ENCODE measurements at regions not wholly inside any gene's neighbourhood (a gene's known extent, or its start where the extent isn't known, plus 50 kb on each side); places are given as distances from the start of the nearest gene placed in this dataset.
"Not testable (repeated sequence)": the region's sequence is repeated elsewhere in the genome, so short reads cannot be mapped to it uniquely, and the experiment has no call there.

DNA sequence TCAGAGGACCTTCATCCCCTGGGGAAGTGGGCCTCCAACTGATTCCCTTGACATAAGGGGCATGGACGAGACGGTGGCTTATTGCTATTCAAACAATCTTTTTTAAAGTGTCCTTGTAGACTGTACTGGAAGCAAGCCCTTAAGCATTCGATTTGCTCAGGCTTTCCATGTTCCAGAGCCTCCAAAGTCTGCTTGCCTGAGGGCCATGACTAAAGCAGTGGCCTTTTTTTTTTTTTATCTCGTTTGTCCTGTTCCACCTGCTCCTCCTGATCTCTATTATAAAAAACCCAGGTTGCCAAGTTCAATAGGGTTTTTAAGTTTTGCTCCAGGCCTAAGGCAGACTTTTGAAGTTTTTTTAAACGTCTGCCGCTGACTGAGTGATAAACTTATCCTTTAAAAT is 103.7 kb upstream of the AADAT start:
- Histone ChIP-seq H3K27ac (no peak overlapping the region), H3K4me3 (no peak overlapping the region)

DNA sequence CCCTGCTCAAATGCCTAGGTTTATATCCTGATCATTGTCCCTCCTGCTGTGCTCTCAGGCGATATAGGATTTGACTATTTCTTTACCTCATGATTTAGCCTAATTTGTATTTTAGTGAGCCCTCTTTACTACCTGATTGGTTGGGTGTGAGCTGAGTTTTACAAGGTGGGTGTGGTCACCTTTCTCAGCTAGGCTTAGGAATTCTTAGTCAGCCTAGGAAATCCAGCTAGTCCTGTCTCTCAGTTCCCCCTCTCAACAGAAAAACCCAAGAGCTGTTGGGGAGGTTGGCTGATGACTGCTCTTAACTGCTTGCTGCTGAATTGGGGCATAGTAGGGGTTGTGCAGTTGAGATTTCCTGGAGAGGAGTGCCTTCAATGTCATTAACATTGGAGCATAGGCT is 100.5 kb upstream of the AADAT start:
- no peak overlapping the region for H3K27ac ChIP-seq
- no peak overlapping the region for H3K4me3 ChIP-seq

DNA sequence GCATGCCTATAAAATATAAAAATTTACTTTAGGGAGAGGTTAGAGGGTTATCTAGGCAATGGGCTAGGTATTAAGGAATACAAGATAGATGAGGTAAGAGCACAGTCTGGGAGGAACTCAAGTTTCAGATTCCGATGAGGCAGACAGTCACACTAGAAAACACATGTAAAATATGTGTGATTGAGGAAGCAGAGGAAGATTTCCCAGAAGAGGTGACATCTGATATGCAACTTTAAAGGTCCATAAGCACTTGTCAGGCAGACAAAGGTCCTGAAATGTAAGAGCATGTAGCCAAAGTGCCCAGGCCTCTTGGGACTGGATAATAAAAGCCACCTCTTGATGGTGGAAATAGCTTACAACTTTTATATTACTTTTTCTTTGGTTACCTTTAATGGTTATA is 81.1 kb upstream of the AADAT start:
- Histone ChIP-seq H3K4me3 (no peak overlapping the region), H3K27ac (no peak overlapping the region)

DNA sequence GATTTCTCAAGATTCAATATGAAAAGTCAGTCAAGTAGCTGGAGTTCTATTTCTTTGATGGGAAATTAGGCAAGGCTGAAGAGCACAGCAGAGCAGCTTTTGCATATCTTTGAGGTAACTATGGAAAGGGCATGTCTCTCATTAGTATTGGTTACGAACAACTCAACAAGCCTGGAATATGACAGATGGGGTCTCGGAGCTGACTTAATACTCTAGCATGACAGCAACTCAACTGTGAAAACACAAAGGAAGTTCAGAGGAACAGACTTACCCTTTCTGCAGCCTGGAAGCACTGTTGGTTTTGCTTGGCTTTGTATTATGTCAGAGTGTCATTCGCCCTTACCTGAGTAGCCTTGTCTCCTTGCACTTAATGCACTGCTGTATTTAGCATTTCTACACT is 79.9 kb upstream of the AADAT start:
- no peak overlapping the region for H3K4me3 ChIP-seq
- no peak overlapping the region for H3K27ac ChIP-seq

DNA sequence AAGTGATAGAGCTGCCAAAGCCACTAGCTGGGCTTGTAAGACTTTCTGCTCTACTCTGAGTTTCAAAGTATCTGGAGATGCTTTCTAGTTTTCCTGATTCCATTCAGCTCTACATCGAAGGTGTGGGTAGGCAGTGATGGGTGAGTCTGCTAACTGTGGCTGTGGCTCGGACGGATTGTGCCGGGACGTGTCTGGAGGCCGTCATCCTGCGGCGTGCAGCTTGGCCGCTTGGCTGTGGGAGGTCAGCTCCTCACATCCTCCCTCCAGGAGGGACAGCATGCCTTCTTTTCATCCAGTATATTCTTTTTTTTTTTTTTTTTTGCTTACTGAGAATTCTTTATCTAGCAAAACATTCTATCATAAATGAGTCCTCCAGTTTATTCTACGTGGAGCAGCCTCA is 77.9 kb upstream of the AADAT start:
- H3K27ac ChIP-seq = no peak overlapping the region
- H3K4me3 ChIP-seq = no peak overlapping the region

DNA sequence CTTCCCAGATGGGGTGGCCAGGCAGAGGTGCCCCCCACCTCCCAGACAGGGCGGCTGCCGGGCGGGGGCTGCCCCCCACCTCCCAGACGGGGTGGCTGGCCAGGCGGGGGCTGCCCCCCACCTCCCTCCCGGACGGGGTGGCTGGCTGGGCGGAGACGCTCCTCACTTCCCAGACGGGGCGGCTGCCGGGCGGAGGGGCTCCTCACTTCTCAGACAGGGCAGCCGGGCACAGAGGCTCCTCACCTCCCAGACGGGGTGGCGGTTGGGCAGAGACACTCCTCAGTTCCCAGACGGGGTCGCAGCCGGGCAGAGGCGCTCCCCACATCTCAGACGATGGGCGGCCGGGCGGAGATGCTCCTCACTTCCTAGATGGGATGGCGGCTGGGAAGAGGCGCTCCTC is 76.4 kb upstream of the AADAT start:
- not testable (repeated sequence) for H3K27ac ChIP-seq, H3K4me3 ChIP-seq

DNA sequence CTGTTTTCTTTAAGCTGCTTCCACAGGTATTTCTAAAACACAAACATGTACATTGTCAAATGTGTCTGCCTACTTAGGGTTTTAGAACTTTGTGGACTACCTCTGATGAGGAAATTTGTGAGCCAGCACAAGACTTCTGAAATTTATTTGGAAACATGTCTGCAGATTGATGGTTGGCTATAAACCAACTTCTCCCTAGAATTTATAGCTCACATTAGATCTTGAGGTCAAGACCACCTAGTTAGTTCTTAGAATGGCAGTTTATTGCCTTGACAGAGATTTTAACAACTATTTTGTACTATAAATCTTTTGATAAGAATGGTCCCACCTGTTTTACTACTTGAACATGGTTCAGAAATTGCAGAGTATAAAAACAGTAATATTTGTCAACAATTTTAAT is 72.7 kb upstream of the AADAT start:
- Histone ChIP-seq H3K4me3 (no peak overlapping the region), H3K27ac (no peak overlapping the region)

DNA sequence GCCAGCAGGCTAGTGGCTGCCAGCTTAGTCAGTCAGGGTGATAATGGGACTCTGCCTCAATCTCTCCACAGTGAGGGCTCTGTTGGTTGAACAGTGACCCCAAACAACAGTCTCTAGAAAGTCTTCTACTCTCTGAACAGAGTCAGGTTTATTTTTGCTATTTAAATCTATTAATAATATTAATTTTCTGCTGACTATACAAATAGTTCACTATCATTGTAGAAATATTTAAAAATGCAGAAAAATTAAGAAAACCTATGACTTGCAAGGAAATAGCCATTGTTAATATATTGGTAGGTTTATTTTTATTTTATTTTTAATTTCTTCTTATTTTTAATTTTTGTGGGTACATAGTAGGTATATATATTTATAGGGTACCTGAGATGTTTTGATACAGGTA is 67.9 kb upstream of the AADAT start:
- Histone ChIP-seq H3K27ac (no peak overlapping the region), H3K4me3 (no peak overlapping the region)

DNA sequence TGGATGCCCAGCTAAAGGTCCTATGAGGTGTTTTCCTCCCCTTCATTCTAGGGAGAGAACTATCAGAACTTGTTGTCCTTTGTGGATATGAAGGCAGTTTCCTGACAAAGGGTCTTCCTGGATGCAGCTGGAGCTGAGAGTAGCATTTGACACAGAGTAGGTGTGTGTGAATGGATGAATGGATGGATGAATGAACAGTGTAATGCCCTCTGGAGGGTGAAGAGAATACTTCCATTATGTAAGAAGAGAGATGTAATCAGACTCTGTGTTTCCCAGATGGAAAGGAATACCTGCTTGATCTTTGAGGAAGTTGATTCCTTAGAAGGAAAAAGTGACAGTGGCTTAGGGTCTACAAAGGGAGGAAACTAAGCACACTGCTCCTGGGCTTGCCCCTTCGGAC is 55.4 kb upstream of the AADAT start:
- no peak overlapping the region for H3K27ac ChIP-seq

DNA sequence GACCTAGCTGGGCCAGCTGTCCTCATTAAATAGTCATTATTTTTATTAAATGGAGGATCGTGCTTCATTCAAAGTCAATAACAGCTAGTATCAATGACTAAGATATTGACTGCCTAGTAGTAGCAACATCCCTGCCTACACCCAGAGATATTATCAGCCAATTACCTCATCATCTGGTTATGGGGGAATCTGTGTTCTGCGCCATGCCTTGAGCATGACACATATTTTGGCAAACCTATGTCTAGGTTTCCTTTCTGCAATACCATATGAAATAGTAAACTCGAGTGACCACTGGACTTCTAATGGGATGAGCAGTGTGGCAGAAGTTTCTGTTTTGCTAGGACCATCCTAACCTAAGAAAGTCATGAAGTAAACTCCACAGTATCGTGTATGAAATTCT is 50.0 kb upstream of the AADAT start:
- H3K4me3 ChIP-seq = no peak overlapping the region

More for the DNA sequence above, 55.4 kb upstream of the AADAT start:
- no peak overlapping the region for H3K4me3 ChIP-seq

More for the DNA sequence above, 50.0 kb upstream of the AADAT start:
- no peak overlapping the region for H3K27ac ChIP-seq

Data from skin epidermis (tissue), 12 donors.